RWPE1 (cell line): ENCODE measurements at regions not wholly inside any gene's neighbourhood (a gene's known extent, or its start where the extent isn't known, plus 50 kb on each side); places are given as distances from the start of the nearest gene placed in this dataset.

Experiments
- CTCF ChIA-PET: fragments of 350-600 bp; sonication (Branson Sonifier 250); formaldehyde crosslinking; extraction: SDS; loops from one replicate; lab custom pipeline; 2021; lab: Yijun Ruan, JAX
- POLR2A ChIA-PET: fragments of 400-600 bp; formaldehyde crosslinking; extraction: SDS; loops from one replicate; lab custom pipeline; 2020; ENCODE audit warnings: antibody characterized with exemption; ENCODE audit not compliant: low non-redundant PET; lab: Yijun Ruan, JAX
- DNase-seq: peaks from one replicate; pipeline ENCODE4 v3.0.0; 2012; ENCODE audit warnings: low spot score
- H3K27ac ChIP-seq: fragments of 450-650 bp; 2 replicates; pipeline ENCODE4 v1.5.1; 2017
- TF ChIP-seq, protein P1 (sequence below): fragments of 450-650 bp; conservative IDR thresholded peaks from 2 replicates; pipeline ENCODE4 v1.5.1; 2017; ENCODE audit warnings: low read depth, mild to moderate bottlenecking

DNA sequence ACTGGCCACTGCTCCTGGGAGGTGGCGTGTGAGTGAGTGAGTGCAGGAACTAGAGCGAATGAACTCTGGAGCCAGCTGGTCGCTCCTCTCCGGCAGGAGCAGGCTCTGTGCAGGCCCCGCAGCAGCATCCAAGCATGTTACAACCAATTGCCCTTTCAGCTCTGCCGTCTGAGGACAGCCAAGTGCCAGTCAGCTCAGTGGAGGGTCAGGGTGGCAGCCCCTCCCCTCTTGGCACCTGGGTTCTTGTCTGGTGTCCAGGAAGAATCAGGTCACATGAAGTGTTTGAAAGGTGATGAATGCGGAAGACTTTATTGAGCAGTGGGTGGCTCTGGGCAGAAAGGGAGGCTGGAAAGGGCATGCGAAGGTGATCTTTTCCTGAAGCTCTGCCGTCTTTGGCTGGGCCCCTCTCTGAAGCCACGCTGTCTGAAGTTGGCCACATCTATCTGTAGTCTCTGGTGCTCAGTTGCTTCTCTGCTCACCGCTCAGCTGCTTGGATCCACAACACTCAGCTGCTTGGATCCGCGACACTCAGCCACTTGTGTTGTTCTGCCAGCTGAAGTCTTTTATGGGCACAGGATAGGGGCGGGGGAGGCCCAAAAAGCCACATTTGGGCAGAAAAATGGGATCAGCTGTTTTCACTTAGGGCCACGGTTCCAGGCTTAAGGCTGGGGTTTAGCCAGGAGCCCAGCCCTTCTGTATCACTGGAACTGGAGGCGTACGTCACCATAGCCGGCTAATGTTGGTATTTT is 139.8 kb downstream of the ADSS2 start:
- no peak for DNase-seq
- H3K27ac ChIP-seq, result no peak overlapping the region
- ChIA-PET CTCF (interaction anchor here (1.4 kb wide), 1 partner anchor 13 kb away, joined by 5 read pairs; no protein-coding TSS in a partner anchor), POLR2A (no interaction called here)
- TF ChIP-seq, protein P1, sequence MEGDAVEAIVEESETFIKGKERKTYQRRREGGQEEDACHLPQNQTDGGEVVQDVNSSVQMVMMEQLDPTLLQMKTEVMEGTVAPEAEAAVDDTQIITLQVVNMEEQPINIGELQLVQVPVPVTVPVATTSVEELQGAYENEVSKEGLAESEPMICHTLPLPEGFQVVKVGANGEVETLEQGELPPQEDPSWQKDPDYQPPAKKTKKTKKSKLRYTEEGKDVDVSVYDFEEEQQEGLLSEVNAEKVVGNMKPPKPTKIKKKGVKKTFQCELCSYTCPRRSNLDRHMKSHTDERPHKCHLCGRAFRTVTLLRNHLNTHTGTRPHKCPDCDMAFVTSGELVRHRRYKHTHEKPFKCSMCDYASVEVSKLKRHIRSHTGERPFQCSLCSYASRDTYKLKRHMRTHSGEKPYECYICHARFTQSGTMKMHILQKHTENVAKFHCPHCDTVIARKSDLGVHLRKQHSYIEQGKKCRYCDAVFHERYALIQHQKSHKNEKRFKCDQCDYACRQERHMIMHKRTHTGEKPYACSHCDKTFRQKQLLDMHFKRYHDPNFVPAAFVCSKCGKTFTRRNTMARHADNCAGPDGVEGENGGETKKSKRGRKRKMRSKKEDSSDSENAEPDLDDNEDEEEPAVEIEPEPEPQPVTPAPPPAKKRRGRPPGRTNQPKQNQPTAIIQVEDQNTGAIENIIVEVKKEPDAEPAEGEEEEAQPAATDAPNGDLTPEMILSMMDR, result no peak

DNA sequence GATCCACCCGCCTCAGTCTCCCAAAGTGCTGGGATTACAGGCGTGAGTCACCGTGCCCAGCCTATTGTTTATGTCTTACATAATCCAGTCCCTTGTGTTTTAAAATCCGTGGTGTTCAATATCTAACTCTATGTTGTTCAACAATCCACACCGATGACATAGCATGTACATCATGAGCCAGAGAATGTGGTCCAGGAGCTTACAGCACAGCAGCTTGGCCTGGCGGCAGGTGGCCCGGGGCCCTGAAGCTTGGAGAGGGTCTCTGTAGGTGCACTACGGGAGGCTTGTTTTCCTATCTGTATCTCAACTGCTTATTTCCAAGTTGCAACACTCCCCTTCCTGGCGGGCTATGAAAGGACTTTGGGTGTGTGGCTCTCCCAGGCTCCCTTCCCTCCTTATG is 138.4 kb downstream of the ADSS2 start:
- POLR2A ChIA-PET, result no interaction called here
- TF ChIP-seq, protein P1, result no peak
- no peak overlapping the region for H3K27ac ChIP-seq
- CTCF ChIA-PET, result no interaction called here
- DNase-seq, result no peak

DNA sequence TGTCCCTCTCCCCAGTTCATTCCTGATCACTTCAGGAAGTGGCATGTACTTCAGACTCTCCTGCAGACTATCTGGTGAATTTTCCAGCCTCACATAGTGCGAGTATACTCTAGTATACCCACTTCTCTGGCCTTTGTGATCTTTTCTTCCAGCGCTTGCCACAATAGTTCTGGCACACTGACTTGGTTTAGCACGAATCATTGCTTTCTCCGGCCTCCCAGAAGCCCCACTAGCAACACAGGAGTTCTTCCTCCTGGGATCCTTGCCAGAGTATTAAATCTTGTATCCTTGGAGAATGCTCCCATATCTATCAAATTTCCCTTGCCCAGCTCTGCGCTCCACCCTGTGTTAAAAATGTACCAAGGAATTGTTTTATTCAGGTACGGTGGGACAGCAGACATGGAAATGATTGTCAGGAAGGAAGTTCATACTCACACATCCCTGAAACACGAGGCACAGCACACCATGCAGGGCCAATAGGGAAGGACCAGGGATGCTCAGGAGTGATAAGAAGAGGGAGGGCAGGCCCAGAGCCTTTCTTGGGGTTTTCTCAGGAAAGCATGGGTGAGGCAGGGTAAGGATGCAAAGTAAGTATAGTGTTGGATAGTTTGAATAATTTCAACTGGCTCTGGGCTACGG is 136.7 kb downstream of the ADSS2 start:
- TF ChIP-seq, protein P1, result no peak
- DNase-seq, result no peak
- ChIA-PET POLR2A (no interaction called here), CTCF (no interaction called here)
- no peak overlapping the region for H3K27ac ChIP-seq

DNA sequence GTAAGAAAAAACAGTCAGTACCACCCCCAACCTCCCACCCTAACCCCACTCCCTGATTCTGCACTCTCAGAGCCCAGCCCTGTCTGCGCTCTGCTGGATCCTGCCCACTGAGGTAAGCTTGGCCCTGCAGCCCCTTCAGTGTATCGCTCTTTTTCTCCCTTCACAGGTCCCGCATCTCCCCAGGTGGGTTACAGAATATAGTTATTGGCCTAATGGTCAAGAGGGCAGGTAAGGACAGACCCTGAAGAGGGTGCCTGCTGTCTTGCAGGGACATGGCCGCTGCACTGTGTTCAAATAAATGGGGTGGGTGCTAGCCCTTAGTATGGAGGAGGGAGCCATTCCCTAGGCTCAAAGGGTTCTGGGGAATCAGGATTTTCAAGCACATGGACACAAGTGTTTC is 135.7 kb downstream of the ADSS2 start:
- no peak for DNase-seq
- TF ChIP-seq, protein P1, result no peak
- CTCF ChIA-PET, result no interaction called here
- H3K27ac ChIP-seq, result no peak overlapping the region
- POLR2A ChIA-PET, result no interaction called here

DNA sequence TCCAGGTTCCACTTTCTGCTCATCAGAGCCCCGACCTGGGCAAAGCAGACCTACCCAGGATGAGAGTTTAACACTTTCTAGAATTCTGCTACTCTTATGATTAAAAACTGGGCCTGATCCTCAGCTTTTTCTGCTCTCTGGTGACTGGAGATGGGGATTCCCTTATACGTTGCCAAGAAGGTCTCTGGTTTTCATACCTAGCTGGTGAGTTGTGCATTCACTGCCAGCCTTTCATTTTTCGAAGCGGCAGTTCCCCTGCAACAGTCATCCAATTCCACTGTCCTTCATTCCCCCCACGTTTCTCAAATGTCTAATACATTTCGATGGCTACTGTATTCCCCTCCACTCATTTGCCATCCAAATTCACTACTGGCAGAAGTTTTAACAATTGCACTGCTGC is 135.3 kb downstream of the ADSS2 start:
- ChIA-PET CTCF (no interaction called here), POLR2A (no interaction called here)
- TF ChIP-seq, protein P1, result no peak
- DNase-seq, result no peak
- H3K27ac ChIP-seq, result no peak overlapping the region

DNA sequence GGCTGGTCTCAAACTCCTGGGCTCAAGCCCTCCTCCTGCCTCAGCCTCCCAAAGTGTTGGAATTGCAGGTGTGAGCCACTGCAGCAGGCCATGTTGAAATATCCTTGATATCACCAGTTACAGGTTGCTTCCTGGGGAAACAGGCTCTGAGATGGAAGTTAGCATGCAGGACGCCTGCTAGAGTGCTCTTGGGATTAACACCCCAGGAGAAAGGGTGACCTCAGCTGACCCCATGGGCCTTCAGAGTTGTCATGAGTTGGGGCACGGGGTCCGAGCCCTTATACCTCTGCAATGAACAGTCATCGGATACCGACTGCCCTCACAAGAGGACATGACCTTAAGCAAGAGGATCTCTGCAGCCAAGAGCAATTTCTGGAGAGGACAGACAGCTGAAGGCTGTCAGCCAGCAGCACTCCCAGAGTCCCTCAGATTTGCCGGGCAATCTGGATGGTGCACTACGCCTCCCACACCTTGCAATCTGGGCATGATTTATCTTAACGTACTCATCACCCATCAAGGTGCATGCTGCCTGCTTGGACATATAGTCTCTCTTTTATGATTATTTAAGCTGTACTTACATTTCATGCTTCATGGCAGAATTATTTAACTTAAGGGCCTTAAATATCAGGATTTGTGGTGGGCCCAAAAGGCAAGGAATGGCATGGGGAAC is 134.6 kb downstream of the ADSS2 start:
- CTCF ChIA-PET, result interaction anchor here (0.7 kb wide), 1 partner anchor 11 kb away, joined by 3 read pairs; no protein-coding TSS in a partner anchor
- DNase-seq, result no peak
- POLR2A ChIA-PET, result no interaction called here

More for the DNA sequence above, 134.6 kb downstream of the ADSS2 start:
- TF ChIP-seq, protein P1, result no peak
- no peak overlapping the region for H3K27ac ChIP-seq
